RWPE2 (cell line): ENCODE measurements at regions not wholly inside any gene's neighbourhood (a gene's known extent, or its start where the extent isn't known, plus 50 kb on each side); places are given as distances from the start of the nearest gene placed in this dataset.

Source experiments
- ATAC-seq: fragments of 200-7000 bp; cut with Tn5 transposase; 3 replicates; pipeline ENCODE4 v1.9.1; 2021; ENCODE audit warnings: low read depth
- DNase-seq: peaks from one replicate; pipeline ENCODE4 v3.0.0-alpha.2; 2020; ENCODE audit warnings: low spot score
- H3K27ac ChIP-seq: fragments of 450-650 bp; 2 replicates; pipeline ENCODE4 v1.5.1; 2017; ENCODE audit warnings: mild to moderate bottlenecking; ENCODE audit not compliant: poor library complexity, severe bottlenecking
- H3K27me3 ChIP-seq: fragments of 250-450 bp; sonication (Bioruptor Pico); 2 replicates; pipeline ENCODE4 v1.5.1; 2021; ENCODE audit warnings: mild to moderate bottlenecking, moderate library complexity; ENCODE audit not compliant: insufficient read depth, poor library complexity, severe bottlenecking
- H3K36me3 ChIP-seq: fragments of 250-450 bp; sonication (Bioruptor Pico); 2 replicates; pipeline ENCODE4 v1.5.1; 2020; ENCODE audit warnings: low read depth, mild to moderate bottlenecking, moderate library complexity
- H3K4me1 ChIP-seq: fragments of 250-450 bp; sonication (Bioruptor Pico); 2 replicates; pipeline ENCODE4 v1.5.1; 2021; ENCODE audit warnings: mild to moderate bottlenecking, moderate library complexity; ENCODE audit not compliant: insufficient read depth, poor library complexity, severe bottlenecking
- H3K4me3 ChIP-seq: fragments of 250-450 bp; sonication (Bioruptor Pico); 2 replicates; pipeline ENCODE4 v1.5.1; 2021; ENCODE audit warnings: mild to moderate bottlenecking, moderate library complexity; ENCODE audit not compliant: severe bottlenecking
- H3K9me3 ChIP-seq: fragments of 250-450 bp; sonication (Bioruptor Pico); 2 replicates; pipeline ENCODE4 v1.5.1; 2021; ENCODE audit warnings: mild to moderate bottlenecking, moderate library complexity; ENCODE audit not compliant: severe bottlenecking
- TF ChIP-seq, protein P1 (sequence below): fragments of 450-650 bp; IDR thresholded peaks from one replicate; pipeline ENCODE4 v1.5.1; 2017; ENCODE audit warnings: mild to moderate bottlenecking, moderate library complexity; ENCODE audit not compliant: poor library complexity, severe bottlenecking

DNA sequence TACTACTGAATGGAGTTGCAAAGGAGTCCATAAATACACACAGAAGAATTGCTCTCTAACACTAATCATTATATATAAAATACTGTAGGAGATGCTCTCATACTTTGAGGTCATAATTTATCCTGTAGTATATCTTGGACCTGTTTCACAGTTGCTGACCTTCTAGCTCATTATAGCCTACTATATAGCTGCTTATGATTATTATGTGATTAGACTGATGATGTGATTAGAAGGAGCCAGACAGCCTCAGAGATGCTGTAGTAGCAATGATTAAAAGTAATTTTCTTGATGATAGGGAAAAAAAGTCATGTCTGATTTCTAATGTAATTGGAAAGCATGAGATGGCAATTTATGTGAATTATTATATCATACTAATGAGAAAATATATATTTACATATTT is 455.7 kb downstream of the CNTNAP4 start:
- no peak overlapping the region for H3K4me3 ChIP-seq
- no peaks in the 10 kb centered on the region for H3K27me3 ChIP-seq
- H3K9me3 ChIP-seq: no peaks in the 10 kb centered on the region
- no peaks in the 10 kb centered on the region for H3K36me3 ChIP-seq
- DNase-seq (no peak), ATAC-seq (no peak)
- TF ChIP-seq, protein P1, sequence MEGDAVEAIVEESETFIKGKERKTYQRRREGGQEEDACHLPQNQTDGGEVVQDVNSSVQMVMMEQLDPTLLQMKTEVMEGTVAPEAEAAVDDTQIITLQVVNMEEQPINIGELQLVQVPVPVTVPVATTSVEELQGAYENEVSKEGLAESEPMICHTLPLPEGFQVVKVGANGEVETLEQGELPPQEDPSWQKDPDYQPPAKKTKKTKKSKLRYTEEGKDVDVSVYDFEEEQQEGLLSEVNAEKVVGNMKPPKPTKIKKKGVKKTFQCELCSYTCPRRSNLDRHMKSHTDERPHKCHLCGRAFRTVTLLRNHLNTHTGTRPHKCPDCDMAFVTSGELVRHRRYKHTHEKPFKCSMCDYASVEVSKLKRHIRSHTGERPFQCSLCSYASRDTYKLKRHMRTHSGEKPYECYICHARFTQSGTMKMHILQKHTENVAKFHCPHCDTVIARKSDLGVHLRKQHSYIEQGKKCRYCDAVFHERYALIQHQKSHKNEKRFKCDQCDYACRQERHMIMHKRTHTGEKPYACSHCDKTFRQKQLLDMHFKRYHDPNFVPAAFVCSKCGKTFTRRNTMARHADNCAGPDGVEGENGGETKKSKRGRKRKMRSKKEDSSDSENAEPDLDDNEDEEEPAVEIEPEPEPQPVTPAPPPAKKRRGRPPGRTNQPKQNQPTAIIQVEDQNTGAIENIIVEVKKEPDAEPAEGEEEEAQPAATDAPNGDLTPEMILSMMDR: no peak
- H3K4me1 ChIP-seq: peaks cover 4% of the 10 kb centered on the region
- no peak overlapping the region for H3K27ac ChIP-seq

DNA sequence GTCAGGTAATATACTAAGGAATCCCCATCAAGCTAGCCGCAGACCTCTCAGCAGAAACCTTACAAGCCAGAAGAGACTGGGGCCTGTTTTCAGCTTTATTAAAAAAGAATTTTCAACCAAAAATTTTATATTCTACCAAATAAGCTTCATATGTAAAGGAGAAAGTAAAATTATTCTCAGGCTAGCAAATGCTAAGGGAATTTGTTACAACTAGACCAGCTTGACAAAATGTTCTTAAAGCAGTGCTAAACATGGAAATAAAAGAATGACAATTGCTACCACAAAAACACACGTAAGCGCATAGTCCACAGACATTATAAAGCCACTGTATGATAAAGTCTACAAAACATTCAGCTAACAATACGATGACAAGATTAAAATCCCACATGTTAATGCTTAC is 449.4 kb upstream of the MON1B start:
- no peaks in the 10 kb centered on the region for H3K4me1 ChIP-seq

DNA sequence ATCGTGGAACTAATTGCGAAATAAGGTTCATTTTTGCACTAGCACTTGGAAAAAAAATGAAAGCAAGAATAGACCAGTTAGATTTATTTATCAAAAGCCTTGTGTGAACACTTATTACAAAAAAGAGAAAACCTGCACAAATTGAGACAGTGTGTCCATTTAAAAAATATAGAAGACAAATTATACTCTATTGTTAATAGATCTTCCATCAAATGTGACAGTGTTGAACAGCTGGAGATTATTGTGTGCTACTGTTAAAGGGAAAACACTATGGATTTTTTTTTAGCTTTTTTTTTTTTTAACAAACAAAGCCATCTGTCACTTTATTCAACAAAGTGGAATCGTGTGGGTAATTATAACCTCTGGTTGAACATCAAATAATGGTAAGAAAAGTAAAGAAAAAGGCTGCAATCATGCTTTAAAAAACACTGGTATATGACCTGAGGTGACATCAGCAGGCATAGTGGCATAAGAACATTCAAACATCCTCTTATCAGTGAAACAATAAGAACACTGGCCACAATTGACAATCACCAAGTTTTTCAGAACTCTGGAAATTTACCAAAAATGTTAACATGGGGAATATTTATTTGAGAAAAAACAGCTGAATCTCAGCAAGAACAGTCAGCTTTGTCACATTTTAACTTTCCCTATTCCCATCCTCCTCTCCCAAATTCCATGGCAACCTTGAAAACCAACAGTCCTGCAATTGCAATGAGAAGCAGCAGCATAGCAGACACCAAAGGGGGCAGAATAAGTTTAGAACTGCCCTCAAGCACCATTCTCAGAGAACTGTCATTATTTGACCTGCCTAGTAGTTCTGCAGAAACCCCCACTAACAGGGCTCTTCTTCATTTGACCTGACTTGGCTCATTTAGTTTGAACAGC is 442.3 kb upstream of the MON1B start:
- Histone ChIP-seq H3K4me1 (no peaks in the 10 kb centered on the region), H3K9me3 (no peaks in the 10 kb centered on the region), H3K36me3 (no peaks in the 10 kb centered on the region), H3K27ac (no peak overlapping the region), H3K4me3 (no peak overlapping the region), H3K27me3 (no peaks in the 10 kb centered on the region)
- no peak for ATAC-seq
- TF ChIP-seq, protein P1: no peak
- DNase-seq: no peak

More for the DNA sequence above, 449.4 kb upstream of the MON1B start:
- ATAC-seq (no peak), DNase-seq (no peak)
- no peak overlapping the region for H3K27ac ChIP-seq
- H3K9me3 ChIP-seq: no peaks in the 10 kb centered on the region
- TF ChIP-seq, protein P1: no peak
- H3K27me3 ChIP-seq: no peaks in the 10 kb centered on the region
- H3K36me3 ChIP-seq: no peaks in the 10 kb centered on the region
- H3K4me3 ChIP-seq: no peak overlapping the region

DNA sequence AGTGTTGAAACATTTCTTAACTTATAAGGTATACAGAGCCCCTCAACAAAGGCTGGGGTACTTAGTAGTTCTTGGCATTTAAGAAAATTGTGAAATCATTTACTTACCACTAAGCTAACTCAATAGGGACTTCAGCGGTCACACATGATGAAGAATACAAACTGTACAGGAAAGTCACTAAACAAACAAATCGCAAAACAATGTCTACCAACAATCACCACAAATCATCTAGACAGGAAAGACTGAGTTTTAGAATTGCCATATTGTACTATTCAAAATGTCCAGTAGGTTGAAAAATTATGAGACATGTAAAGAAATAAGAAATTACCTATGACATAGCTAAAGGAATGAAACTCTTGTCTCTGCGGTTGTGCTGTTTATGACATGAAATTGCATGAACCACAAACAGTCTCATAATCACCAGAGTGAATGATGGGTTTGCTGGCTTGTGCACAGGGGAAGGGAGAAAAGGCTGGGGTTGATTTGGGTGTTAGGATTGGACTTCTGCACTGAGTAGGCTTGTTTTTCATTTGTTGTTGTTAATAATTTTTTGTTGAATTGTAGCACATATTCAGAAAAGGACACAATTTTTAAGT is 441.1 kb upstream of the MON1B start:
- Histone ChIP-seq H3K4me1 (no peaks in the 10 kb centered on the region), H3K9me3 (no peaks in the 10 kb centered on the region), H3K4me3 (no peak overlapping the region), H3K36me3 (no peaks in the 10 kb centered on the region), H3K27me3 (no peaks in the 10 kb centered on the region), H3K27ac (no peak overlapping the region)
- ATAC-seq (no peak), DNase-seq (no peak)
- TF ChIP-seq, protein P1: no peak

DNA sequence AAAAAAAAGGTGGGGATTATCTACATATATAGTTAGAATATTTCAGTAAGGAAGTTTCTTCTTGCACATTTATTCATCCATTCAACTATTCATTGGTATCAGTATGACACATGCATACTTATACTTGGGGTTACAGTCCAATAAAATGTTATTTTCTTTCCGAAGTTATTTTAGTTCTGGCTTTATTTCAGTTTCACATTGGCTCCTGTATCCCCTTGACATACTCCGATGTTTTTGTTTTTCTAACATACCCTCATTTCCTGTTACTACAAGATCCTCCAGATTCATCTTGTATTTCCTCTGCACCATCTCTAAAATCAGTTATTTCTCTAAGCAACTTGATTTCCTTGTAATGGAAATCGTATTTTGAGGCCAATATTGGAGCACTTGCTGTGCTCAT is 435.5 kb upstream of the MON1B start:
- DNase-seq: no peak
- no peaks in the 10 kb centered on the region for H3K36me3 ChIP-seq
- H3K4me1 ChIP-seq: no peaks in the 10 kb centered on the region
- ATAC-seq: no peak
- no peaks in the 10 kb centered on the region for H3K27me3 ChIP-seq
- H3K27ac ChIP-seq: no peak overlapping the region
- peaks cover 2% of the 10 kb centered on the region for H3K9me3 ChIP-seq
- H3K4me3 ChIP-seq: no peak overlapping the region
- TF ChIP-seq, protein P1: no peak
